ENCODE measurements at regions not wholly inside any gene's neighbourhood (a gene's known extent, or its start where the extent isn't known, plus 50 kb on each side); places are given as distances from the start of the nearest gene placed in this dataset.

DNA sequence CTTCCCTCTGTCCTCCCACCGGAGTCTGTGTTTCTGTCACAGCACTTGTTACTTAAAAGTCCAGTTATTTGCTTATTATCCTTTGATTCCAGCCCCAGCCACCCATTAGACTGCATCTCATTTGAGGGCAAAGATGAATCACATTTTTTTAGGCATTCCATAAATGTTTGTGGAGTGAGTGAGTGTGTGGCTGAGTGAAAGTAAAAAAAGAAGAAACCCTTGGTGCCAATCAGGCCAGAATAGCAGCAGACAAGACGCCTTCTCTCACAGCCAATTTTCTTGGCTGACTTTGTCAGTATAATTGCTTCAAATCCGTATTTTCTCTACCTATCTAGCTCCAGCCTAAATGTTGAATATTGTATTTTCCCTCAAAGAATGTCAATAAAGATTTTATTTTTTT lies 613.0 kb upstream of the WWC1 start:
- TF ChIP-seq POLR2A (IDR thresholded peaks at IDR 0.05; ENCODE audit: low read length): no peak
- TF ChIP-seq GATA1 (IDR thresholded peaks at IDR 0.05; ENCODE audit: low read depth, low read length): no peak
